ENCODE measurements at regions not wholly inside any gene's neighbourhood (a gene's known extent, or its start where the extent isn't known, plus 50 kb on each side); places are given as distances from the start of the nearest gene placed in this dataset.

DNA sequence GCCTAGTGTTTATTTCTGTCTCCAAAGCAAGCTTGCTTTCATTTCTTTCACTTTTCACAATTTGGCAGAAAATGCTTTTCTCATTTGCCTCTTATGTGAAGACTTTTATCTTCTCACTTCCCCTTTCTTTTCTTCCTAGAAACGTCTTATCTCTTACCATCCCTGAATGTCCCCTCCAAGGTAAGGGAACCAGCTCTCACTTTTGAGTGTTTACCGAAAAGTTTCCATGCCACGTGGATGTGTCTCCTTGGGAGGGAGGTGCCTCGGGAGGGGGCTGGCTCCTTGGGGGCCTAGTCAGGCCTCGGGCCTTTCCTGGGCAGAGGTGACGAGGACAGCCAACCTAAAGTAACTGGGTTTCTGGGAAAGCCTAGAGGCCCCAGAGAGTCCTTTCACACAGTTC is 127.4 kb downstream of the CD24 start:
- TF ChIP-seq, protein P1, sequence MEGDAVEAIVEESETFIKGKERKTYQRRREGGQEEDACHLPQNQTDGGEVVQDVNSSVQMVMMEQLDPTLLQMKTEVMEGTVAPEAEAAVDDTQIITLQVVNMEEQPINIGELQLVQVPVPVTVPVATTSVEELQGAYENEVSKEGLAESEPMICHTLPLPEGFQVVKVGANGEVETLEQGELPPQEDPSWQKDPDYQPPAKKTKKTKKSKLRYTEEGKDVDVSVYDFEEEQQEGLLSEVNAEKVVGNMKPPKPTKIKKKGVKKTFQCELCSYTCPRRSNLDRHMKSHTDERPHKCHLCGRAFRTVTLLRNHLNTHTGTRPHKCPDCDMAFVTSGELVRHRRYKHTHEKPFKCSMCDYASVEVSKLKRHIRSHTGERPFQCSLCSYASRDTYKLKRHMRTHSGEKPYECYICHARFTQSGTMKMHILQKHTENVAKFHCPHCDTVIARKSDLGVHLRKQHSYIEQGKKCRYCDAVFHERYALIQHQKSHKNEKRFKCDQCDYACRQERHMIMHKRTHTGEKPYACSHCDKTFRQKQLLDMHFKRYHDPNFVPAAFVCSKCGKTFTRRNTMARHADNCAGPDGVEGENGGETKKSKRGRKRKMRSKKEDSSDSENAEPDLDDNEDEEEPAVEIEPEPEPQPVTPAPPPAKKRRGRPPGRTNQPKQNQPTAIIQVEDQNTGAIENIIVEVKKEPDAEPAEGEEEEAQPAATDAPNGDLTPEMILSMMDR (conservative IDR thresholded peaks at IDR 0.05; ENCODE audit: low read depth in 2 of 2), result no peak
- TF ChIP-seq CREB1 (CRISPR knock-in tag; IDR thresholded peaks at IDR 0.05; ENCODE audit: low read depth) (no peak), POLR2AphosphoS5 (IDR thresholded peaks at IDR 0.05; ENCODE audit: low read depth) (no peak), EZH2 (IDR thresholded peaks at IDR 0.05; ENCODE audit: low read depth, unreplicated experiment) (no peak), ZNF331 (CRISPR knock-in tag; IDR thresholded peaks at IDR 0.05; ENCODE audit: low read depth) (no peak), JUNB (IDR thresholded peaks at IDR 0.05; ENCODE audit: unreplicated experiment) (no peak), EZH2phosphoT487 (IDR thresholded peaks at IDR 0.05; ENCODE audit: unreplicated experiment) (no peak), NANOG (IDR thresholded peaks at IDR 0.05; ENCODE audit: borderline replicate concordance) (no peak), ZNF114 (CRISPR knock-in tag; IDR thresholded peaks at IDR 0.05) (no peak), STAT1 (IDR thresholded peaks at IDR 0.05; ENCODE audit: unreplicated experiment) (no peak)
- TF ChIP-seq, protein P2, sequence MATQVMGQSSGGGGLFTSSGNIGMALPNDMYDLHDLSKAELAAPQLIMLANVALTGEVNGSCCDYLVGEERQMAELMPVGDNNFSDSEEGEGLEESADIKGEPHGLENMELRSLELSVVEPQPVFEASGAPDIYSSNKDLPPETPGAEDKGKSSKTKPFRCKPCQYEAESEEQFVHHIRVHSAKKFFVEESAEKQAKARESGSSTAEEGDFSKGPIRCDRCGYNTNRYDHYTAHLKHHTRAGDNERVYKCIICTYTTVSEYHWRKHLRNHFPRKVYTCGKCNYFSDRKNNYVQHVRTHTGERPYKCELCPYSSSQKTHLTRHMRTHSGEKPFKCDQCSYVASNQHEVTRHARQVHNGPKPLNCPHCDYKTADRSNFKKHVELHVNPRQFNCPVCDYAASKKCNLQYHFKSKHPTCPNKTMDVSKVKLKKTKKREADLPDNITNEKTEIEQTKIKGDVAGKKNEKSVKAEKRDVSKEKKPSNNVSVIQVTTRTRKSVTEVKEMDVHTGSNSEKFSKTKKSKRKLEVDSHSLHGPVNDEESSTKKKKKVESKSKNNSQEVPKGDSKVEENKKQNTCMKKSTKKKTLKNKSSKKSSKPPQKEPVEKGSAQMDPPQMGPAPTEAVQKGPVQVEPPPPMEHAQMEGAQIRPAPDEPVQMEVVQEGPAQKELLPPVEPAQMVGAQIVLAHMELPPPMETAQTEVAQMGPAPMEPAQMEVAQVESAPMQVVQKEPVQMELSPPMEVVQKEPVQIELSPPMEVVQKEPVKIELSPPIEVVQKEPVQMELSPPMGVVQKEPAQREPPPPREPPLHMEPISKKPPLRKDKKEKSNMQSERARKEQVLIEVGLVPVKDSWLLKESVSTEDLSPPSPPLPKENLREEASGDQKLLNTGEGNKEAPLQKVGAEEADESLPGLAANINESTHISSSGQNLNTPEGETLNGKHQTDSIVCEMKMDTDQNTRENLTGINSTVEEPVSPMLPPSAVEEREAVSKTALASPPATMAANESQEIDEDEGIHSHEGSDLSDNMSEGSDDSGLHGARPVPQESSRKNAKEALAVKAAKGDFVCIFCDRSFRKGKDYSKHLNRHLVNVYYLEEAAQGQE (IDR thresholded peaks at IDR 0.05; ENCODE audit: unreplicated experiment), result no peak
- TF ChIP-seq, protein P3, sequence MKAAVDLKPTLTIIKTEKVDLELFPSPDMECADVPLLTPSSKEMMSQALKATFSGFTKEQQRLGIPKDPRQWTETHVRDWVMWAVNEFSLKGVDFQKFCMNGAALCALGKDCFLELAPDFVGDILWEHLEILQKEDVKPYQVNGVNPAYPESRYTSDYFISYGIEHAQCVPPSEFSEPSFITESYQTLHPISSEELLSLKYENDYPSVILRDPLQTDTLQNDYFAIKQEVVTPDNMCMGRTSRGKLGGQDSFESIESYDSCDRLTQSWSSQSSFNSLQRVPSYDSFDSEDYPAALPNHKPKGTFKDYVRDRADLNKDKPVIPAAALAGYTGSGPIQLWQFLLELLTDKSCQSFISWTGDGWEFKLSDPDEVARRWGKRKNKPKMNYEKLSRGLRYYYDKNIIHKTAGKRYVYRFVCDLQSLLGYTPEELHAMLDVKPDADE (IDR thresholded peaks at IDR 0.05), result no peak

Measured in GM23338 (cell line).